Immature natural killer cell (primary cell): ENCODE measurements at regions not wholly inside any gene's neighbourhood (a gene's known extent, or its start where the extent isn't known, plus 50 kb on each side); places are given as distances from the start of the nearest gene placed in this dataset.

Experiments
- DNase-seq, 3 donors: peaks; one replicate each; pipeline ENCODE4 v3.0.0; 2022; ENCODE audit warnings: mixed read lengths in 1 of 3
- H3K27ac Mint-ChIP-seq, 6 donors: one replicate each; pipeline ENCODE4 v1.8.0; 2020; ENCODE audit warnings: mixed read lengths in 6 of 6, mild to moderate bottlenecking in 5 of 6, inconsistent platforms in 4 of 6, moderate library complexity in 3 of 6
- H3K27me3 Mint-ChIP-seq, 3 donors: one replicate each; pipeline ENCODE4 v1.8.0; 2020 to 2021; ENCODE audit warnings: low read depth in 3 of 3, mild to moderate bottlenecking in 3 of 3, mixed read lengths in 3 of 3, moderate library complexity in 3 of 3, inconsistent platforms in 1 of 3
- H3K36me3 Mint-ChIP-seq, 3 donors: one replicate each; pipeline ENCODE4 v1.8.0; 2020; ENCODE audit warnings: mixed read lengths in 3 of 3, inconsistent platforms in 2 of 3, mild to moderate bottlenecking in 2 of 3
- H3K4me1 Mint-ChIP-seq, 2 donors: one replicate each; pipeline ENCODE4 v1.8.0; 2020; ENCODE audit warnings: inconsistent platforms in 2 of 2, mild to moderate bottlenecking in 2 of 2, mixed read lengths in 2 of 2, moderate library complexity in 1 of 2
- H3K4me3 Mint-ChIP-seq, 5 donors: one replicate each; pipeline ENCODE4 v1.8.0; 2020; ENCODE audit warnings: mild to moderate bottlenecking in 5 of 5, mixed read lengths in 5 of 5, inconsistent platforms in 3 of 5, moderate library complexity in 3 of 5
- H3K9me3 Mint-ChIP-seq, 6 donors: one replicate each; pipeline ENCODE4 v1.8.0; 2020; ENCODE audit warnings: mild to moderate bottlenecking in 6 of 6, mixed read lengths in 6 of 6, inconsistent platforms in 4 of 6, moderate library complexity in 3 of 6

GRCh38 chr2:105526000-105526925, 127.4 kb upstream of the FHL2 start:
- H3K36me3 Mint-ChIP-seq: no peaks in the 10 kb centered on the region
- H3K27ac Mint-ChIP-seq: no peak overlapping the region
- H3K4me1 Mint-ChIP-seq: no peaks in the 10 kb centered on the region
- peaks cover 0 to 7% (median 6%) of the 10 kb centered on the region in 3 donors for H3K27me3 Mint-ChIP-seq
- no peaks in the 10 kb centered on the region for H3K9me3 Mint-ChIP-seq
- no peak overlapping the region for H3K4me3 Mint-ChIP-seq
- DNase-seq: no peak

- no peaks in the 10 kb centered on the region for H3K9me3 Mint-ChIP-seq
- no peak overlapping the region for H3K4me3 Mint-ChIP-seq
- H3K36me3 Mint-ChIP-seq: no peaks in the 10 kb centered on the region
- no peaks in the 10 kb centered on the region for H3K4me1 Mint-ChIP-seq
- H3K27ac Mint-ChIP-seq: no peak overlapping the region
- H3K27me3 Mint-ChIP-seq: peaks cover 0 to 7% (median 6%) of the 10 kb centered on the region in 3 donors
- DNase-seq: no peak
These were observed 126.3 kb upstream of the FHL2 start for GRCh38 chr2:105525201-105525600.

- H3K4me3 Mint-ChIP-seq: no peak overlapping the region
- no peaks in the 10 kb centered on the region for H3K36me3 Mint-ChIP-seq
- H3K4me1 Mint-ChIP-seq: no peaks in the 10 kb centered on the region
- H3K27me3 Mint-ChIP-seq: peaks cover 0 to 7% (median 5%) of the 10 kb centered on the region in 3 donors
- no peak for DNase-seq
- no peak overlapping the region for H3K27ac Mint-ChIP-seq
- H3K9me3 Mint-ChIP-seq: no peaks in the 10 kb centered on the region
These were observed 123.8 kb upstream of the FHL2 start for GRCh38 chr2:105522645-105523044.

GRCh38 chr2:105521616-105522015, 122.8 kb upstream of the FHL2 start:
- no peak overlapping the region for H3K27ac Mint-ChIP-seq
- DNase-seq: no peak
- H3K27me3 Mint-ChIP-seq: peaks cover 0 to 7% (median 5%) of the 10 kb centered on the region in 3 donors

GRCh38 chr2:105521176-105521575, 122.3 kb upstream of the FHL2 start:
- no peaks in the 10 kb centered on the region for H3K4me1 Mint-ChIP-seq
- H3K27ac Mint-ChIP-seq: no peak overlapping the region
- no peaks in the 10 kb centered on the region for H3K9me3 Mint-ChIP-seq
- H3K36me3 Mint-ChIP-seq: no peaks in the 10 kb centered on the region
- H3K4me3 Mint-ChIP-seq: no peak overlapping the region
- DNase-seq: peak in 1 of 3 donors; percentile 9
- H3K27me3 Mint-ChIP-seq: peaks cover 0 to 7% (median 5%) of the 10 kb centered on the region in 3 donors

More at GRCh38 chr2:105521616-105522015, 122.8 kb upstream of the FHL2 start:
- Mint-ChIP-seq H3K4me3 (no peak overlapping the region), H3K9me3 (no peaks in the 10 kb centered on the region), H3K4me1 (no peaks in the 10 kb centered on the region), H3K36me3 (no peaks in the 10 kb centered on the region)

GRCh38 chr2:105519516-105519915, 120.7 kb upstream of the FHL2 start:
- Mint-ChIP-seq H3K27me3 (peaks cover 3 to 11% (median 5%) of the 10 kb centered on the region in 3 donors), H3K4me1 (no peaks in the 10 kb centered on the region)

GRCh38 chr2:105518897-105519296, 120.0 kb upstream of the FHL2 start:
- no peaks in the 10 kb centered on the region for H3K4me1 Mint-ChIP-seq
- DNase-seq: no peak
- H3K4me3 Mint-ChIP-seq: no peak overlapping the region
- H3K27me3 Mint-ChIP-seq: peaks cover 3 to 11% (median 5%) of the 10 kb centered on the region in 3 donors
- H3K27ac Mint-ChIP-seq: no peak overlapping the region
- H3K36me3 Mint-ChIP-seq: no peaks in the 10 kb centered on the region
- no peaks in the 10 kb centered on the region for H3K9me3 Mint-ChIP-seq

More at GRCh38 chr2:105519516-105519915, 120.7 kb upstream of the FHL2 start:
- no peak overlapping the region for H3K27ac Mint-ChIP-seq
- no peaks in the 10 kb centered on the region for H3K36me3 Mint-ChIP-seq
- no peaks in the 10 kb centered on the region for H3K9me3 Mint-ChIP-seq
- no peak overlapping the region for H3K4me3 Mint-ChIP-seq
- DNase-seq: no peak

- H3K27ac Mint-ChIP-seq: no peak overlapping the region
- no peak for DNase-seq
- H3K4me3 Mint-ChIP-seq: no peak overlapping the region
- H3K27me3 Mint-ChIP-seq: peaks cover 3 to 11% (median 5%) of the 10 kb centered on the region in 3 donors
- H3K9me3 Mint-ChIP-seq: no peaks in the 10 kb centered on the region
- H3K4me1 Mint-ChIP-seq: no peaks in the 10 kb centered on the region
- no peaks in the 10 kb centered on the region for H3K36me3 Mint-ChIP-seq
These were observed 119.2 kb upstream of the FHL2 start for GRCh38 chr2:105517814-105518705.

GRCh38 chr2:105515581-105516415, 116.9 kb upstream of the FHL2 start:
- DNase-seq: no peak
- H3K27me3 Mint-ChIP-seq: peaks cover 2 to 4% (median 3%) of the 10 kb centered on the region in 3 donors
- H3K4me1 Mint-ChIP-seq: no peaks in the 10 kb centered on the region
- no peak overlapping the region for H3K4me3 Mint-ChIP-seq
- no peaks in the 10 kb centered on the region for H3K36me3 Mint-ChIP-seq
- no peaks in the 10 kb centered on the region for H3K9me3 Mint-ChIP-seq
- no peak overlapping the region for H3K27ac Mint-ChIP-seq

GRCh38 chr2:105514576-105514975, 115.7 kb upstream of the FHL2 start:
- Mint-ChIP-seq H3K9me3 (no peaks in the 10 kb centered on the region), H3K4me3 (no peak overlapping the region), H3K4me1 (no peaks in the 10 kb centered on the region), H3K36me3 (no peaks in the 10 kb centered on the region), H3K27me3 (peaks cover 2 to 4% (median 3%) of the 10 kb centered on the region in 3 donors), H3K27ac (no peak overlapping the region)
- DNase-seq: no peak

- Mint-ChIP-seq H3K4me3 (no peak overlapping the region), H3K9me3 (no peaks in the 10 kb centered on the region), H3K36me3 (no peaks in the 10 kb centered on the region), H3K4me1 (no peaks in the 10 kb centered on the region), H3K27ac (no peak overlapping the region), H3K27me3 (peaks cover 1 to 4% (median 4%) of the 10 kb centered on the region in 3 donors)
- DNase-seq: no peak
These were observed 112.1 kb upstream of the FHL2 start for GRCh38 chr2:105510761-105511528.

GRCh38 chr2:105509269-105510086, 110.6 kb upstream of the FHL2 start:
- no peak overlapping the region for H3K27ac Mint-ChIP-seq
- no peaks in the 10 kb centered on the region for H3K9me3 Mint-ChIP-seq
- H3K4me3 Mint-ChIP-seq: no peak overlapping the region
- H3K36me3 Mint-ChIP-seq: no peaks in the 10 kb centered on the region
- DNase-seq: no peak
- H3K4me1 Mint-ChIP-seq: no peaks in the 10 kb centered on the region
- H3K27me3 Mint-ChIP-seq: peaks cover 0 to 2% (median 1%) of the 10 kb centered on the region in 3 donors
